Neural progenitor cell (in vitro differentiated cells): ENCODE measurements at regions not wholly inside any gene's neighbourhood (a gene's known extent, or its start where the extent isn't known, plus 50 kb on each side); places are given as distances from the start of the nearest gene placed in this dataset.

Experiments used
- DNase-seq: peaks from one replicate; pipeline ENCODE4 v3.0.0-alpha.2; 2016; ENCODE audit warnings: low spot score
- H2AFZ ChIP-seq: fragments of 200-600 bp; sonication (generic); replicated peaks from 2 replicates; pipeline ENCODE4 v1.6.1; 2016; ENCODE audit warnings: antibody characterized with exemption
- H3F3A ChIP-seq: fragments of 200-600 bp; sonication (generic); 2 replicates; pipeline ENCODE4 v1.6.1; 2016; ENCODE audit warnings: antibody characterized with exemption, low read depth
- H3K27ac ChIP-seq: fragments of 200-600 bp; sonication (generic); 2 replicates; pipeline ENCODE4 v1.5.1; 2016; ENCODE audit warnings: mild to moderate bottlenecking
- H3K27me3 ChIP-seq: fragments of 200-600 bp; sonication (generic); 2 replicates; pipeline ENCODE4 v1.6.1; 2016; ENCODE audit warnings: mild to moderate bottlenecking, moderate library complexity
- H3K36me3 ChIP-seq: fragments of 200-600 bp; sonication (generic); 2 replicates; pipeline ENCODE4 v1.5.1; 2016
- H3K4me1 ChIP-seq: fragments of 200-600 bp; sonication (generic); 2 replicates; pipeline ENCODE4 v1.6.1; 2016; ENCODE audit warnings: mixed run types
- H3K4me2 ChIP-seq: fragments of 200-600 bp; sonication (generic); 2 replicates; pipeline ENCODE4 v1.6.1; 2016
- H3K4me3 ChIP-seq: fragments of 200-600 bp; sonication (generic); 2 replicates; pipeline ENCODE4 v1.5.1; 2016
- H3K79me2 ChIP-seq: fragments of 200-600 bp; sonication (generic); 2 replicates; pipeline ENCODE4 v1.6.1; 2016; ENCODE audit warnings: low read depth
- H3K9ac ChIP-seq: fragments of 200-600 bp; sonication (generic); 2 replicates; pipeline ENCODE4 v1.6.1; 2016
- H3K9me3 ChIP-seq: fragments of 200-600 bp; sonication (generic); 2 replicates; pipeline ENCODE4 v1.5.1; 2016; ENCODE audit warnings: low read depth
- H4K20me1 ChIP-seq: fragments of 200-600 bp; sonication (generic); 2 replicates; pipeline ENCODE4 v1.6.1; 2016; ENCODE audit warnings: low read depth
- H3K27ac Mint-ChIP-seq: 3 replicates; pipeline ENCODE4 v1.8.0; 2021; ENCODE audit warnings: mixed read lengths
- H3K27me3 Mint-ChIP-seq: 2 replicates; pipeline ENCODE4 v1.8.0; 2022; ENCODE audit warnings: low read depth, mild to moderate bottlenecking, inconsistent platforms, moderate library complexity, mixed read lengths; ENCODE audit not compliant: insufficient read depth
- H3K36me3 Mint-ChIP-seq: 3 replicates; pipeline ENCODE4 v1.8.0; 2021; ENCODE audit warnings: mixed read lengths
- H3K4me1 Mint-ChIP-seq: 3 replicates; pipeline ENCODE4 v1.8.0; 2021; ENCODE audit warnings: mixed read lengths
- H3K4me3 Mint-ChIP-seq: 3 replicates; pipeline ENCODE4 v1.8.0; 2021; ENCODE audit warnings: mild to moderate bottlenecking, moderate library complexity, mixed read lengths
- H3K9me3 Mint-ChIP-seq: 3 replicates; pipeline ENCODE4 v1.8.0; 2020; ENCODE audit warnings: mixed read lengths
- EZH2 ChIP-seq: fragments of 200-600 bp; sonication (generic); IDR thresholded peaks from 2 replicates; pipeline ENCODE4 v1.6.1; 2017; ENCODE audit warnings: antibody characterized with exemption, mild to moderate bottlenecking, moderate library complexity
- EZH2phosphoT487 ChIP-seq: fragments of 200-600 bp; sonication (generic); IDR thresholded peaks from 2 replicates; pipeline ENCODE4 v1.6.1; 2017; ENCODE audit warnings: antibody characterized with exemption
- TF ChIP-seq, protein P1 (sequence below): fragments of 200-600 bp; sonication (generic); IDR thresholded peaks from 2 replicates; pipeline ENCODE4 v1.5.1; 2017; ENCODE audit warnings: antibody characterized with exemption, mild to moderate bottlenecking

GRCh38 chr14:76292561-76292960 is 83.4 kb upstream of the ESRRB start:
- Histone ChIP-seq H3K27me3 (no peaks in the 10 kb centered on the region), H2AFZ (no peak overlapping the region), H3K27ac (no peak overlapping the region), H3K36me3 (no peaks in the 10 kb centered on the region), H4K20me1 (no peaks in the 10 kb centered on the region), H3K4me3 (no peak overlapping the region), H3K9me3 (no peaks in the 10 kb centered on the region), H3K79me2 (no peaks in the 10 kb centered on the region), H3K4me1 (no peaks in the 10 kb centered on the region), H3K4me2 (no peak overlapping the region), H3K9ac (no peak overlapping the region), H3F3A (no peaks in the 10 kb centered on the region)
- no peak for DNase-seq
- Mint-ChIP-seq H3K36me3 (no peaks in the 10 kb centered on the region), H3K4me1 (no peaks in the 10 kb centered on the region), H3K27ac (no peak overlapping the region), H3K4me3 (no peak overlapping the region), H3K9me3 (no peaks in the 10 kb centered on the region), H3K27me3 (no peaks in the 10 kb centered on the region)
- TF ChIP-seq EZH2: no peak
- no peak for TF ChIP-seq EZH2phosphoT487
- TF ChIP-seq, protein P1, sequence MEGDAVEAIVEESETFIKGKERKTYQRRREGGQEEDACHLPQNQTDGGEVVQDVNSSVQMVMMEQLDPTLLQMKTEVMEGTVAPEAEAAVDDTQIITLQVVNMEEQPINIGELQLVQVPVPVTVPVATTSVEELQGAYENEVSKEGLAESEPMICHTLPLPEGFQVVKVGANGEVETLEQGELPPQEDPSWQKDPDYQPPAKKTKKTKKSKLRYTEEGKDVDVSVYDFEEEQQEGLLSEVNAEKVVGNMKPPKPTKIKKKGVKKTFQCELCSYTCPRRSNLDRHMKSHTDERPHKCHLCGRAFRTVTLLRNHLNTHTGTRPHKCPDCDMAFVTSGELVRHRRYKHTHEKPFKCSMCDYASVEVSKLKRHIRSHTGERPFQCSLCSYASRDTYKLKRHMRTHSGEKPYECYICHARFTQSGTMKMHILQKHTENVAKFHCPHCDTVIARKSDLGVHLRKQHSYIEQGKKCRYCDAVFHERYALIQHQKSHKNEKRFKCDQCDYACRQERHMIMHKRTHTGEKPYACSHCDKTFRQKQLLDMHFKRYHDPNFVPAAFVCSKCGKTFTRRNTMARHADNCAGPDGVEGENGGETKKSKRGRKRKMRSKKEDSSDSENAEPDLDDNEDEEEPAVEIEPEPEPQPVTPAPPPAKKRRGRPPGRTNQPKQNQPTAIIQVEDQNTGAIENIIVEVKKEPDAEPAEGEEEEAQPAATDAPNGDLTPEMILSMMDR: no peak

DNA sequence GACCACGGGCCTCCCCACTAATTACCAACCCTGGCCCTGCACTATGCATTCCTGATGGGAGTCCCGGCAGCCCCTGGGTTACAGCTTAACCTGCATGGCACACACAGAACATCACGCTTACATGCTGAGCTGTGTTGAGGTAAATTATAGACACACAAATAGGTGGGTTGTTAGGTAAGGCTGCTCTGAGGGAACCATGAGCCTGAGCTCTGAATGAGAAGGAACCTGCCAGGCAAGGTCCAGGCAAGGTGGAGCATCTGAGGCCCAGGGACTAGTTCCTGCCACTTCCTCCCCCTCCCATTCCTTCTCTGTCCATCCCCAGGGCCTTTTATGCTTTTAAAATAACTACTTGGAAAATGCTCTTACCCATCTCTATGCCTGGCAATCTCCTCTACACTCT is 82.7 kb upstream of the ESRRB start:
- Histone ChIP-seq H3K79me2 (no peaks in the 10 kb centered on the region), H3K27ac (no peak overlapping the region), H3K9me3 (no peaks in the 10 kb centered on the region), H3K9ac (no peak overlapping the region), H3K4me1 (no peaks in the 10 kb centered on the region), H3K4me2 (no peak overlapping the region), H4K20me1 (no peaks in the 10 kb centered on the region), H3K36me3 (no peaks in the 10 kb centered on the region), H3K27me3 (no peaks in the 10 kb centered on the region), H2AFZ (no peak overlapping the region), H3K4me3 (no peak overlapping the region), H3F3A (no peaks in the 10 kb centered on the region)
- no peak for DNase-seq
- TF ChIP-seq, protein P1: no peak
- TF ChIP-seq EZH2phosphoT487 (no peak), EZH2 (no peak)
- Mint-ChIP-seq H3K27me3 (no peaks in the 10 kb centered on the region), H3K9me3 (no peaks in the 10 kb centered on the region), H3K4me3 (no peak overlapping the region), H3K27ac (no peak overlapping the region), H3K4me1 (no peaks in the 10 kb centered on the region), H3K36me3 (no peaks in the 10 kb centered on the region)

GRCh38 chr14:76293923-76294322 is 82.0 kb upstream of the ESRRB start:
- H3K4me1 Mint-ChIP-seq: no peaks in the 10 kb centered on the region
- Histone ChIP-seq H3K36me3 (no peaks in the 10 kb centered on the region), H3K9me3 (no peaks in the 10 kb centered on the region), H3K4me3 (no peak overlapping the region), H3K9ac (no peak overlapping the region), H3F3A (no peaks in the 10 kb centered on the region), H2AFZ (no peak overlapping the region), H3K4me2 (no peak overlapping the region), H3K4me1 (no peaks in the 10 kb centered on the region), H4K20me1 (no peaks in the 10 kb centered on the region), H3K79me2 (no peaks in the 10 kb centered on the region), H3K27me3 (peaks cover 3% of the 10 kb centered on the region), H3K27ac (no peak overlapping the region)
- no peak for DNase-seq
- H3K9me3 Mint-ChIP-seq: no peaks in the 10 kb centered on the region
- no peak overlapping the region for H3K27ac Mint-ChIP-seq
- no peak overlapping the region for H3K4me3 Mint-ChIP-seq
- H3K36me3 Mint-ChIP-seq: no peaks in the 10 kb centered on the region
- H3K27me3 Mint-ChIP-seq: peaks cover 5% of the 10 kb centered on the region
- no peak for TF ChIP-seq EZH2phosphoT487
- no peak for TF ChIP-seq EZH2
- TF ChIP-seq, protein P1: no peak

DNA sequence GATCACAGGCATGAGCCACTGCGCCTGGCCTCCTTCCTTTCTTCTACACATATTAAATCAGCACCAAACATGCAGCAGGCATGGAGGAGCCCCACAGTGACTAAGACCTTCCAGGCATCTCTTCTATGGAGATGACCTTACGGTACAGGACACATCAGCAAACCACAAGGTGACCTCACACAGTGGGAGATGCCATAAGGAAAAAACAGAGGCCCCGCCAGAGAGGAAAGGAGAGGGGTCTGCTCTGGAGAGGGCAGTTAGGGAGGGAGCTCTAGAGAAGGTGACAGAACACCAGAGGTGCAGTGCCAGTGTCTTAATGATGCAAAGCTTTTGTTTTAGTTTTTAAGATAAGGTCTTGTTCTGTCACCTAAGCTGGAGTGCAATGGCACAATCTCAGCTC is 81.1 kb upstream of the ESRRB start:
- H3K4me3 Mint-ChIP-seq: no peak overlapping the region
- no peaks in the 10 kb centered on the region for H3K36me3 Mint-ChIP-seq
- H3K27me3 Mint-ChIP-seq: peaks cover 8% of the 10 kb centered on the region
- no peak overlapping the region for H3K27ac Mint-ChIP-seq
- no peaks in the 10 kb centered on the region for H3K79me2 ChIP-seq
- DNase-seq: no peak
- H3K27ac ChIP-seq: no peak overlapping the region
- no peak overlapping the region for H3K4me2 ChIP-seq
- no peak overlapping the region for H3K4me3 ChIP-seq
- no peaks in the 10 kb centered on the region for H3K4me1 Mint-ChIP-seq
- TF ChIP-seq, protein P1: no peak
- no peak for TF ChIP-seq EZH2phosphoT487
- no peak for TF ChIP-seq EZH2
- H3K27me3 ChIP-seq: peaks cover 7% of the 10 kb centered on the region
- no peaks in the 10 kb centered on the region for H3F3A ChIP-seq
- H3K36me3 ChIP-seq: no peaks in the 10 kb centered on the region
- H3K4me1 ChIP-seq: no peaks in the 10 kb centered on the region
- H3K9me3 ChIP-seq: no peaks in the 10 kb centered on the region
- no peak overlapping the region for H3K9ac ChIP-seq
- no peak overlapping the region for H2AFZ ChIP-seq
- no peaks in the 10 kb centered on the region for H4K20me1 ChIP-seq
- H3K9me3 Mint-ChIP-seq: no peaks in the 10 kb centered on the region
